Right cardiac atrium (tissue), 5 donors: ENCODE measurements at regions not wholly inside any gene's neighbourhood (a gene's known extent, or its start where the extent isn't known, plus 50 kb on each side); places are given as distances from the start of the nearest gene placed in this dataset.

Source experiments
- ATAC-seq, 2 donors: fragments of 200-7000 bp; cut with Tn5 transposase; one replicate each; pipeline versions ENCODE4 v1.8.0 to v1.9.1; 2020; ENCODE audit warnings: moderate library complexity in 2 of 2, mild to moderate bottlenecking in 1 of 2
- DNase-seq, 3 donors: peaks; one replicate each; pipeline ENCODE4 v3.0.0-alpha.2; 2020
- H3K27ac ChIP-seq: one replicate; pipeline ENCODE4 v1.5.1; 2013; ENCODE audit warnings: mild to moderate bottlenecking, low read length, control low read depth, moderate library complexity
- H3K27me3 ChIP-seq: one replicate; pipeline ENCODE4 v1.6.1; 2013; ENCODE audit not compliant: control insufficient read depth, insufficient read depth
- H3K4me1 ChIP-seq: one replicate; pipeline ENCODE4 v1.6.1; 2013; ENCODE audit warnings: low read length; ENCODE audit not compliant: control insufficient read depth, insufficient read depth
- H3K4me3 ChIP-seq: one replicate; pipeline ENCODE4 v1.5.1; 2013; ENCODE audit warnings: low read length, control low read depth
- H3K9me3 ChIP-seq: one replicate; pipeline ENCODE4 v1.6.1; 2013; ENCODE audit warnings: low read length; ENCODE audit not compliant: control insufficient read depth
- WGBS: extraction: QIAGEN DNeasy Blood & Tissue Kit; methylation state at CpG from one replicate; pipeline ENCODE4 v1.1.7; 2013; 5-methylcytosine and 5-hydroxymethylcytosine counted together
- intact Hi-C, 4 donors: fragments of 100-400 bp; cut with DNase I; formaldehyde crosslinking; loops; one replicate each; pipeline versions ENCODE4 v1.11.0 to v1.14.0; 2022 to 2023
- donor health status: healthy with polysubstance abuse.
- donor health status: DM: no; HTN: yes; CAD: no.
- donor health status: DM: no; HTN: no; CAD: no.
- donor health status: DM: no; HTN: yes; CAD: no; lungs with severe emphysema.
- donor health status: DM: yes; HTN: yes; CAD: no.

GRCh38 chr2:17422061-17422460 lies 96.2 kb downstream of the RAD51AP2 start:
- DNase-seq = no peak
- intact Hi-C loops = no loop called here
- H3K27me3 ChIP-seq = no peaks in the 10 kb centered on the region
- H3K4me3 ChIP-seq = no peak overlapping the region
- no peaks in the 10 kb centered on the region for H3K4me1 ChIP-seq
- H3K27ac ChIP-seq = no peak overlapping the region
- H3K9me3 ChIP-seq = no peaks in the 10 kb centered on the region
- ATAC-seq = no peak

DNA sequence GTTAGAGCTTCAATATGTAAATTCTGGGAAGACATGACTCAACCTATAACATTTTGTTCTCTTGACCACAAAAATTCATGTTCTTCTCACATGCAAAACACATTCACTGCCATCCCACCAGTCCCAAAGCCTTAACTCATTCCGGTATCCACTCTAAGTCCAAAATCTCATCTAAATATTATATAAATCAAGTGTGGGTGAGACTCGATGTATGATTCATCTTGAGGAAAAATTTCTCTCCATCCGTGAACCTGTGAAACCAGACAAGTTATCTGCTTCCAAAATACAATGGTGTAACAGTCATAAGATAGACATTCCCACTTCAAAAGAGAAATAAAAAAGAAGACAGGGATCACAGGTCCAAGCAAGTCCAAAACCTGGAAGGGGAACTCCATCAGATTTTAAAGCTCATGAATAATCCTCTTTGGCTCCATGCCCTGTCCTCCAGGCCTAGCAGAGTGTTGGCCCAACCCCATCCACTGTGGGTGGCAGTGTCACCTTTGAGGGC lies 101.3 kb downstream of the RAD51AP2 start:
- ATAC-seq = no peak
- WGBS = 89% methylated on average over 3 of the region's 3 CpGs

DNA sequence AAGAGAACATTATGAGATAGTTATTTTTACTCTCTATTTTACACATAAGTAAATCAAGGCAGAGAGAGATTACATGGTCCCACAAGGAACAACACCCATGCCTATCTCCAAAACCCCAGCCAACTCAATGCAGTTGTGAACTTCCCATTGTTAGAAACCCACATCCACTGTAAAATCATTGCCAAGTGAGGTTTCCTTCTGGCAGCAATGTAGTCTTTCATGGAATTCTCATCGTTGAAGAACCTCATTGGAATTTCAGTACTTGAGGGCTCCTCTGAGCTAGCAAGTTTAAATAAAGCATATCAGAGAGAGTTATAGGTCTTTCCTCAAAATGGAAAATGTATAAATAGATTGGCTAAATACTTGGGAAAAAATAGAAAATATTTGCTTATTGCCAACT lies 105.2 kb downstream of the RAD51AP2 start:
- no peak overlapping the region for H3K27ac ChIP-seq
- ATAC-seq (no peak), DNase-seq (no peak)
- no peaks in the 10 kb centered on the region for H3K4me1 ChIP-seq
- H3K4me3 ChIP-seq = no peak overlapping the region
- no peaks in the 10 kb centered on the region for H3K9me3 ChIP-seq
- intact Hi-C loops = no loop called here
- WGBS = 44% methylated on average over 1 of the region's 1 CpG
- no peaks in the 10 kb centered on the region for H3K27me3 ChIP-seq

More for the DNA sequence above, 101.3 kb downstream of the RAD51AP2 start:
- H3K27me3 ChIP-seq = no peaks in the 10 kb centered on the region
- no peaks in the 10 kb centered on the region for H3K9me3 ChIP-seq
- no peak overlapping the region for H3K27ac ChIP-seq
- DNase-seq = no peak
- H3K4me3 ChIP-seq = no peak overlapping the region
- intact Hi-C loops = no loop called here
- H3K4me1 ChIP-seq = no peaks in the 10 kb centered on the region

GRCh38 chr2:17401096-17401495 lies 117.1 kb downstream of the RAD51AP2 start:
- ATAC-seq (no peak), DNase-seq (no peak)
- WGBS = 46% methylated on average over 1 of the region's 1 CpG
- intact Hi-C loops = no loop called here
- no peaks in the 10 kb centered on the region for H3K9me3 ChIP-seq
- H3K4me3 ChIP-seq = no peak overlapping the region
- H3K4me1 ChIP-seq = no peaks in the 10 kb centered on the region
- H3K27me3 ChIP-seq = no peaks in the 10 kb centered on the region
- no peak overlapping the region for H3K27ac ChIP-seq

DNA sequence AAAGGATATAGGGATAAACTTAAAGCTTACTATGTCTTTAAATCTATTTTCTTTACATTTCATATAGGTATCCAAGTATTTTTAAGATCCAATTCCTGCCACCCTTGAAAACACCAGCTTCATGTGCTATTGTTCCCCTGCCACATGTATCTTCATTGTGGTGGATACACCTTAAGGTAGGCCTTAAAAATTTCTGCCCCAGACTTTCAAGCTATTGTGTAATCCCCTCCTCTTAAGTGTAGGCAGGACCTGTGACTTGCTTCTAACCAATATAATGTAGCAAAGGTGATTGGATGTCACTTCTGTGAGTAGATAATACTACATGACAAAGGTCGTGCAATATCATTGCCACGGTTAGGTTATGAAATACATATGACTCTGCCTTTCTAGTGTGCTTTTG lies 119.5 kb downstream of the RAD51AP2 start:
- DNase-seq = no peak
- WGBS = 92% methylated on average over 2 of the region's 2 CpGs
- H3K4me3 ChIP-seq = no peak overlapping the region
- intact Hi-C loops = no loop called here
- no peaks in the 10 kb centered on the region for H3K27me3 ChIP-seq
- no peak for ATAC-seq
- no peaks in the 10 kb centered on the region for H3K9me3 ChIP-seq
- no peaks in the 10 kb centered on the region for H3K4me1 ChIP-seq
- H3K27ac ChIP-seq = no peak overlapping the region

GRCh38 chr2:17388798-17389197 lies 129.4 kb downstream of the RAD51AP2 start:
- no peaks in the 10 kb centered on the region for H3K4me1 ChIP-seq
- H3K27ac ChIP-seq = no peak overlapping the region
- no peak overlapping the region for H3K4me3 ChIP-seq
- ATAC-seq = no peak
- DNase-seq = no peak
- intact Hi-C loops = no loop called here
- H3K27me3 ChIP-seq = no peaks in the 10 kb centered on the region
- no peaks in the 10 kb centered on the region for H3K9me3 ChIP-seq

- WGBS = 71% methylated on average over 2 of the region's 2 CpGs
- intact Hi-C loops = no loop called here
Observed at GRCh38 chr2:17387591-17387990, 130.6 kb downstream of the RAD51AP2 start.

DNA sequence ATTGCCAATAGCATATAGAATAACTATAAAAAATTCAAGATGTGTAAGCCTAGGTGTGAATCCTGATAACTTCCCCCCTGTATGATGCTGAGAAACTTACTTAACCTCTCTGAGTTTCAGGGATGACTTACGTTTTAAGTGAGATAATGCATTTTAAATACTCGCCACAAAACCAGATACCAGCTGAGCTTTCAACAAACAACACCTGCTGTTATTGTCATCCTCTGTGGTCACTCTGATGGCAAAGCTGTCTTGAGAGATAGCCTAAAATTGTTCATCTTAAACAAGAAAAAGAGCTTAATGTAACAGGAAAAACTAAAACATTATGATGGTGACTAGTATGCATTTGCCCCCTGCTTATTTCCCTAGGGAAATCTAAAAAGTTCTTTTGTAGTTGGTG lies 131.5 kb downstream of the RAD51AP2 start:
- ATAC-seq (no peak), DNase-seq (no peak)
- H3K27me3 ChIP-seq = no peaks in the 10 kb centered on the region
- 78% methylated on average over 2 of the region's 2 CpGs for WGBS
- no peaks in the 10 kb centered on the region for H3K4me1 ChIP-seq
- no peaks in the 10 kb centered on the region for H3K9me3 ChIP-seq
- H3K27ac ChIP-seq = no peak overlapping the region
- intact Hi-C loops = no loop called here
- H3K4me3 ChIP-seq = no peak overlapping the region

More at GRCh38 chr2:17387591-17387990, 130.6 kb downstream of the RAD51AP2 start:
- Histone ChIP-seq H3K4me3 (no peak overlapping the region), H3K9me3 (no peaks in the 10 kb centered on the region), H3K27me3 (no peaks in the 10 kb centered on the region), H3K4me1 (no peaks in the 10 kb centered on the region), H3K27ac (no peak overlapping the region)
- DNase-seq (no peak), ATAC-seq (no peak)

DNA sequence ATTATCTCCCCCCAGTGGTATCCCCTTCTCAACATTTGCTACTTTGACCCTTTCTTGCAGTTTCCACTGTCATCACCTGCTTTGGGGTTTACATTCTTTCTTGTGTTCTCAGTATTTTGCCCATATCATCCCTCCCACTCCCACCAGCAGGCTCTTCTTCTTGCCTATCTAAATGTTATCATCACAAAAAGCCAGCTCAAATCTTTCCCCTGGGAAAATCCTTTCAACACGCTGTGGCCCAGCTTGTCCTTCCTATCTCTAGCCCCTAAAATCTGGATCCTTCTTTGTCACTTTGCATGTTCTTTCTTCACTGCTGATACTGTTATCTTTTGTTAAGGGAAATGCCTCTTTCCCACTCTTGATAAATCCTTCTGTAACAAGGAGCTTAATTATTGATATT lies 138.2 kb downstream of the RAD51AP2 start:
- Histone ChIP-seq H3K4me3 (no peak overlapping the region), H3K27me3 (no peaks in the 10 kb centered on the region), H3K27ac (no peak overlapping the region), H3K4me1 (no peaks in the 10 kb centered on the region), H3K9me3 (no peaks in the 10 kb centered on the region)
- 13% methylated on average over 1 of the region's 1 CpG for WGBS
- no peak for DNase-seq
- intact Hi-C loops = no loop called here
- no peak for ATAC-seq

DNA sequence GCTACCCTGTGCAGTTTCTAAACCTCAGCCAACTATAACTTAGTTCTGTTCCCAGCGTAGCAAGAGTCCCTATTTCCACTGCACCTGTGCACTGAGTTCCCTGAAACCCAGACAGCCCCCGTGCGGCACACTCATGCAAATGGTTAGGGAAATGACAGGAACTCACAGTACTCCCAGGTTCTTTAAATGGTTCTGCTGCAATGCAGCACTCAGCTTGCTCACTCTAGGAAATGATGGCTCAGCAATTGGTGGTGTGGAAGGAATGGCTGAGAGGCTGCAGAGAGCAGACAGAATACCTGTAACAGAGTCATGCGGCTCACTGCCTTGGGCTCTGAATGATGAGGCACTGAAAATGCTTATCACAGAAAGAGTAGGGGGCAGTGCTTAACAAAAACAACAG lies 143.0 kb downstream of the RAD51AP2 start:
- H3K27me3 ChIP-seq = no peaks in the 10 kb centered on the region
- H3K9me3 ChIP-seq = no peaks in the 10 kb centered on the region
- intact Hi-C loops = no loop called here
- no peak overlapping the region for H3K27ac ChIP-seq
- no peak overlapping the region for H3K4me3 ChIP-seq
- H3K4me1 ChIP-seq = no peaks in the 10 kb centered on the region
- ATAC-seq = no peak
- no peak for DNase-seq
- WGBS = 68% methylated on average over 4 of the region's 4 CpGs

GRCh38 chr2:17373741-17374140 lies 144.5 kb downstream of the RAD51AP2 start:
- DNase-seq (no peak), ATAC-seq (no peak)
- Histone ChIP-seq H3K4me3 (no peak overlapping the region), H3K4me1 (no peaks in the 10 kb centered on the region), H3K27ac (no peak overlapping the region), H3K27me3 (no peaks in the 10 kb centered on the region), H3K9me3 (no peaks in the 10 kb centered on the region)
- intact Hi-C loops = no loop called here
- 82% methylated on average over 1 of the region's 1 CpG for WGBS

DNA sequence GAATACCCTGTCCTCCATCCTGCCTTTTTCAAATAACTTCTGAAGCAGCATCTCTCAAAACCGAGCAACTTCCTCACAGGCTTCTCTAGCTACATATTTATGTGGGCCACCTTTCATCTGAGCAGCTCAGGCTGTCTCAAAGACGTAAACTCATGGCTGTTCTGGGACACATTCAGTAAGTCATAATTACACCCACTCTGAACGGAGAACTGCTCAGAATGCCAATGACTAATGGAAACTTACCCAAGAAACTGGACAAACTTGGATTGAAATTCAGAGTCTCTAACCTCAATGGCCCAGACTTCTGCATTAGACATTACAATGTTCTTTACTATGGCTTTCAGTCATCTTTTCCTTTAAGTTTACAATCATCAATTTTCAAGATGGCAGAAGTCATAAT lies 145.2 kb downstream of the RAD51AP2 start:
- WGBS = 83% methylated on average over 3 of the region's 3 CpGs
- intact Hi-C loops = no loop called here
- DNase-seq = no peak

More for the DNA sequence above, 145.2 kb downstream of the RAD51AP2 start:
- ATAC-seq = no peak
- H3K9me3 ChIP-seq = no peaks in the 10 kb centered on the region
- H3K4me3 ChIP-seq = no peak overlapping the region
- no peaks in the 10 kb centered on the region for H3K4me1 ChIP-seq
- H3K27me3 ChIP-seq = no peaks in the 10 kb centered on the region
- no peak overlapping the region for H3K27ac ChIP-seq
